GM18498 (cell line): ENCODE measurements at regions not wholly inside any gene's neighbourhood (a gene's known extent, or its start where the extent isn't known, plus 50 kb on each side); places are given as distances from the start of the nearest gene placed in this dataset.

ENCODE experiments used
- ATAC-seq: cut with Tn5 transposase; IDR thresholded peaks from one replicate; pipeline ENCODE4 v1.9.1; 2021; ENCODE audit warnings: mild to moderate bottlenecking, moderate library complexity; ENCODE audit not compliant: unreplicated experiment

DNA sequence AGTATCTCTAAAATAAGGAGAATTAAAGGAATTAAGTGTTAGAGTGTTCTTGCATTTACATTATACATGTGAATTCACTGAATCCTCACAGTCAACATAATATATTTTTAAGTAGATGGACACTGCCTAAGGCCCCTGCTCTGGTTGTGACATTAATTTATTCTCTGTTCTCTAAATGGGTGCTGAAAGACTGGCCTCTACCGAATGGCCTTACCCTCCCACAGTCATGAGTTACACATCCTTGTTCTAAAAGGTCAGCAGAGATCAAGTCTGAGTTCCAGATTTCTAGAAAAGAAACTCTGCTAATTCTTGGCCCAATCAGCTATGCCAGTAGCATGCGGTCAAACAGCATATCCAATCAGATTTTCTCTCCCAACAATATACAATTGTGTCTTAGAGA is 193.2 kb downstream of the TM2D1 start:
- no peak for ATAC-seq

GRCh38 chr1:61523893-61524605 is 200.9 kb downstream of the TM2D1 start:
- no peak for ATAC-seq

- no peak for ATAC-seq
Observed at GRCh38 chr1:61523229-61523628, 201.7 kb downstream of the TM2D1 start.

DNA sequence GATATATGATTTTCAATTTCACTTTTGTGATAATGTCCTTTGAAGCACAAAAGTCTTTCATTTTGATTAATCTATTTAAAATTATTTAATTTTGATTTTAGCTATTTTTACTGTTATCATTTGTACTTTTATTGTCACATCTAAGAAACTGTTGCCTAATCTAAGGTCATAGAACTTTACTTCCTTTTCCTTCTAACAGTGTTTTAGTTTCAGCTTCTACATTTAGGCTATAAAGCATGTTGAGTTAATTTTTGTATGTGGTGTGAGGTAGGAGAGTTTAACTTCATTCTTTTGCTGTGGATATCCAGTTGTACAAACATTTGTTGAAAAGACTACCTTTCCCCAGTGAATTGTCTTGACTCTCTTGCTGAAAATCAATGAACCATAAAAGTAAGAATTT is 204.5 kb downstream of the TM2D1 start:
- ATAC-seq = no peak

DNA sequence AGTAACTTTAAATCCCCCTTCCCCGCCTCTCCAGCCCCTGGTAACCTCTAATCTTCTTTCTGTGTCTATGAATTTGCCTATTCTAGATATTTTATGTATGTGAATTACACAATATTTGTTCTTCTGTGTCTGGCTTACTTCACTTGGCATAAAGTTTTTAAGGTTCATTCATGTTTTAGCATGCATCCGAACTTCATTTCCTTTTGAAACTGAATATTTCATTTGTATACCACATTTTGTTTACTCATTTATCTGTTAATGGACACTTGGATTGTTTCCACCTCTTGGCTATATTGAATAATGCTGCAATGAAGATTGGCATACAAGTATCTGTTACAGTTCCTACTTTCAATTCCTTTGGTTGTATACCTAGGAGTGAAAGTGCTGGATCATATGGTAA is 205.3 kb downstream of the TM2D1 start:
- no peak for ATAC-seq

DNA sequence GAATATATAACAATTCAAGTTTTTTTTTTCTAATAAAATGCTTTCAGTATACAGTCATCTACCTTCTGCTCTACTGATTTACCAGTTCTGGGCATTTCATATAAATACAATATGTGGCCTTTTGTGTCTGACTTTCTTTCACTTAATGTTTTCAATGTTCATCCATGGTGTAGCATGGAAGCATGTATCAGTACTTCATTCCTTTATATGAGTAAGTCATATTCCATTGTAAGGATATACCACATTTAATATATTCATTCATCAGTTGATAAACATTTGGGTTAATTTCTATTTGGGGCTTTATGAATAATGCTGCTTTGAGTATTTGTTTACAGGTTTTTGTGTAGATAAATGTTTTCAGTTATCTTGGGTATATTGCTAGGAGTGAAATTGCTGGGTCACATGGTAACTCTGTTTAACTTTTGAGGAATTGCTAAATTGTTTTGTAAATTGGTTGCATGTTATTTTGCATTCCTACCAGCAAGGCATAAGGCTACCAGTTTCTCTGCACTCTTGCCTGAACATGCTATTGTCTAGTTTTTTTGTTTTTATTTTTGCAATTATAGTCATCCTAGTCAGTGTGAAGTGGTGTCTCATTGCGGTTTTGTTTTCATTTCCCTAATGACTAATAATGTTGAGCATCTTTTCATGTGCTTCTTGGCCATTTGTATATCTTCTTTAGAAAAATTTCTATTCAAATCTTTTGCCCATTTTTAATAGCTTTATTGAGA is 206.1 kb downstream of the TM2D1 start:
- peak; percentile 68 for ATAC-seq

DNA sequence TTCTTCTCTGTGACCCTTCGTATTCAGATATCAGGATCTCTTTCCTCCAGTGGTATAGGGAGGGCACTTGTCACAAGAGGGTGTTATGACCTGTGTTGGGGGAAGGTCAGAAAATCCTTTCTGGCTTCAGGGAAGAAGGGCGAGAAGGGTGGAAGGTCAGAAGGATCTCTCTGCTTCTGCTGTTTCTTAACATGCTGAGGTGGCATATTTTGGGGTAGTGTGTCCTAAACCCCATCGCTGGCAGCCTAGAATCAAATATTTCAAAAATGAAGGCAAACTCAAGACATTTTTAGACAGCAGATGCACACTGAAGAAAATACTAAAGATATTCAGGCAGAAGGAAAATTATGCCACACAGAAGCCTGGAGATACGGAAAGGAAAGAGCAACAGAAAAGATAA is 207.6 kb downstream of the TM2D1 start:
- ATAC-seq = no peak

DNA sequence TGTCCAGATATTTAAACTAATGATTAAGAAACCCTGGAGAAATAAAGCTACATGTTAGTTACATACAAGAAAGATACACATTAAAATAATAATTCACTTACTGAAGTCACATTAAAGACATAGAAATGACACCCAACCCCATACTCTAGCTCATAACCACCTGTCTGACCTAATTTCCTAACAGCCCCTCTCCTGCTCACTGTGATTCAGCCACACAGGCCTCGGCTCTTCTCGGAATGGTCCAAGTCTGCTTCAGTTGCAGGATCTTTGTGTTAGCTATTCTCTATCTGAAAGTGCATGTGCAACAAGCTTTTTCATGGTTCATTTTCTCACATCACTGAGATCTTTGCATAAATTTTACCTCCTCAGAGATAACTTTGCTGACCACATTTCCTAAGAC is 209.8 kb downstream of the TM2D1 start:
- ATAC-seq = no peak
